Smooth muscle cell (in vitro differentiated cells): ENCODE measurements at regions not wholly inside any gene's neighbourhood (a gene's known extent, or its start where the extent isn't known, plus 50 kb on each side); places are given as distances from the start of the nearest gene placed in this dataset.

Experiments used
- DNase-seq: peaks from one replicate; lab custom pipeline; 2025; ENCODE audit not compliant: unreplicated experiment; lab: John Stamatoyannopoulos, UW
- H2AFZ ChIP-seq: fragments of 200-600 bp; sonication (generic); 2 replicates; pipeline ENCODE4 v1.6.0; 2016; ENCODE audit warnings: antibody characterized with exemption, low read depth, mild to moderate bottlenecking
- H3F3A ChIP-seq: fragments of 200-600 bp; sonication (generic); 2 replicates; pipeline ENCODE4 v1.6.0; 2017; ENCODE audit warnings: antibody characterized with exemption, low read depth
- H3K27ac ChIP-seq: fragments of 200-600 bp; sonication (generic); 2 replicates; pipeline ENCODE4 v1.5.1; 2016; ENCODE audit warnings: low read depth, mild to moderate bottlenecking
- H3K27me3 ChIP-seq: fragments of 200-600 bp; sonication (generic); 2 replicates; pipeline ENCODE4 v1.6.1; 2016; ENCODE audit warnings: low read depth, mild to moderate bottlenecking
- H3K36me3 ChIP-seq: fragments of 200-600 bp; sonication (generic); 2 replicates; pipeline ENCODE4 v1.5.1; 2016; ENCODE audit warnings: low read depth
- H3K4me1 ChIP-seq: fragments of 200-600 bp; sonication (generic); 2 replicates; pipeline ENCODE4 v1.5.1; 2016; ENCODE audit warnings: low read depth
- H3K4me2 ChIP-seq: fragments of 200-600 bp; sonication (generic); 2 replicates; pipeline ENCODE4 v1.6.0; 2016; ENCODE audit warnings: mild to moderate bottlenecking
- H3K4me3 ChIP-seq: fragments of 200-600 bp; sonication (generic); 2 replicates; pipeline ENCODE4 v1.5.1; 2016; ENCODE audit warnings: mild to moderate bottlenecking
- H3K79me2 ChIP-seq: fragments of 200-600 bp; sonication (generic); 2 replicates; pipeline ENCODE4 v1.6.0; 2016; ENCODE audit warnings: low read depth, mild to moderate bottlenecking
- H3K9ac ChIP-seq: fragments of 200-600 bp; sonication (generic); 2 replicates; pipeline ENCODE4 v1.6.0; 2016; ENCODE audit warnings: low read depth
- H3K9me3 ChIP-seq: fragments of 200-600 bp; sonication (generic); replicated peaks from 2 replicates; pipeline ENCODE4 v1.5.1; 2016; ENCODE audit warnings: low read depth
- H4K20me1 ChIP-seq: fragments of 200-600 bp; sonication (generic); 2 replicates; pipeline ENCODE4 v1.6.0; 2016; ENCODE audit warnings: low read depth
- CTCF ChIP-seq: fragments of 200-600 bp; sonication (generic); IDR thresholded peaks from 2 replicates; pipeline ENCODE4 v1.5.1; 2017; ENCODE audit warnings: borderline replicate concordance, mild to moderate bottlenecking, antibody characterized with exemption; ENCODE audit not compliant: insufficient read depth, poor library complexity, severe bottlenecking
- WGBS: methylation state at CpG from one replicate; pipeline ENCODE4 v1.1.7; 2016; ENCODE audit warnings: low lambda C conversion rate; 5-methylcytosine and 5-hydroxymethylcytosine counted together

- H3K4me2 ChIP-seq, result no peak overlapping the region
- H3K36me3 ChIP-seq, result no peaks in the 10 kb centered on the region
- no peaks in the 10 kb centered on the region for H3K4me1 ChIP-seq
- TF ChIP-seq CTCF, result no peak
- H3F3A ChIP-seq, result no peaks in the 10 kb centered on the region
- H3K79me2 ChIP-seq, result no peaks in the 10 kb centered on the region
- no peak overlapping the region for H3K27ac ChIP-seq
- no peaks in the 10 kb centered on the region for H4K20me1 ChIP-seq
- no peak overlapping the region for H3K9ac ChIP-seq
- H3K9me3 ChIP-seq, result no peaks in the 10 kb centered on the region
- no peaks in the 10 kb centered on the region for H3K27me3 ChIP-seq
- no peak for DNase-seq
- no peak overlapping the region for H3K4me3 ChIP-seq
- no peak overlapping the region for H2AFZ ChIP-seq
Measured at GRCh38 chr12:92257261-92257660, 111.6 kb upstream of the BTG1 start.

- H3K9ac ChIP-seq, result no peak overlapping the region
Measured at GRCh38 chr12:92255741-92256140, 110.1 kb upstream of the BTG1 start.

GRCh38 chr12:92253301-92253700, 107.7 kb upstream of the BTG1 start:
- no peak overlapping the region for H3K4me3 ChIP-seq
- no peak overlapping the region for H2AFZ ChIP-seq
- no peak overlapping the region for H3K4me2 ChIP-seq
- H3K79me2 ChIP-seq, result no peaks in the 10 kb centered on the region
- no peaks in the 10 kb centered on the region for H4K20me1 ChIP-seq
- no peak overlapping the region for H3K27ac ChIP-seq
- H3K27me3 ChIP-seq, result no peaks in the 10 kb centered on the region
- no peaks in the 10 kb centered on the region for H3F3A ChIP-seq
- no peak overlapping the region for H3K9ac ChIP-seq
- no peaks in the 10 kb centered on the region for H3K36me3 ChIP-seq
- H3K9me3 ChIP-seq, result no peaks in the 10 kb centered on the region
- no peak for DNase-seq
- no peak for TF ChIP-seq CTCF
- no peaks in the 10 kb centered on the region for H3K4me1 ChIP-seq

More at GRCh38 chr12:92255741-92256140, 110.1 kb upstream of the BTG1 start:
- H3K4me3 ChIP-seq, result no peak overlapping the region
- no peaks in the 10 kb centered on the region for H3K4me1 ChIP-seq
- H3K79me2 ChIP-seq, result no peaks in the 10 kb centered on the region
- no peaks in the 10 kb centered on the region for H3K9me3 ChIP-seq
- no peaks in the 10 kb centered on the region for H3K27me3 ChIP-seq
- no peak overlapping the region for H3K4me2 ChIP-seq
- no peaks in the 10 kb centered on the region for H4K20me1 ChIP-seq
- H2AFZ ChIP-seq, result no peak overlapping the region
- TF ChIP-seq CTCF, result no peak
- no peak overlapping the region for H3K27ac ChIP-seq
- H3F3A ChIP-seq, result no peaks in the 10 kb centered on the region
- DNase-seq, result no peak
- H3K36me3 ChIP-seq, result no peaks in the 10 kb centered on the region

DNA sequence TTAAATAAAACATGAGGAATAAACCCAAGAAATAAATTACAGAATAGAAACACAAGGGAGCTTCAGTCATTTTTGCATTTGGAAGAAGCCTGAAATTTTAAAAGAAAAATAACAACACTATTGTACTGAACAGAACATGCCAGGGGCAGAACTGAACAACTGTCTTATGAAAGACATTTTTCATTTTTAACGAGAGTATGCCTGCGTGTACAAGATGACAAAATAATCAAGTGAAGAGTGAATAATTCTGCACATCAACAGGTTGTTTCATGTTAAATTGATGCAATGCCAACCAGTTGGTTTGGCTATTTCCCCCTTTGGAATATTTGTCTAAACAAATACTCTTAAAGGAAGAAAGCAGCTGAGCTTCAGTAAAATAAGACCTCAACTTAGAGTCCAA, 103.3 kb upstream of the BTG1 start:
- WGBS, result 85% methylated on average over 2 of the region's 2 CpGs

More for the DNA sequence above, 103.3 kb upstream of the BTG1 start:
- Histone ChIP-seq H3F3A (no peaks in the 10 kb centered on the region), H3K9ac (no peak overlapping the region), H3K79me2 (no peaks in the 10 kb centered on the region), H3K36me3 (no peaks in the 10 kb centered on the region), H3K27ac (no peak overlapping the region), H3K4me2 (no peak overlapping the region), H4K20me1 (no peaks in the 10 kb centered on the region), H3K4me1 (no peaks in the 10 kb centered on the region), H2AFZ (no peak overlapping the region), H3K9me3 (no peaks in the 10 kb centered on the region), H3K27me3 (no peaks in the 10 kb centered on the region), H3K4me3 (no peak overlapping the region)
- no peak for TF ChIP-seq CTCF
- DNase-seq, result no peak
